Ishikawa (cell line): ENCODE measurements at regions not wholly inside any gene's neighbourhood (a gene's known extent, or its start where the extent isn't known, plus 50 kb on each side); places are given as distances from the start of the nearest gene placed in this dataset.

ENCODE experiments used
- CEBPB ChIP-seq: IDR thresholded peaks from 2 replicates; pipeline ENCODE4 v1.6.1; 2012
- CREB1 ChIP-seq: IDR thresholded peaks from 2 replicates; pipeline ENCODE4 v1.6.1; 2012; ENCODE audit warnings: low read depth
- EGR1 ChIP-seq: IDR thresholded peaks from 2 replicates; pipeline ENCODE4 v1.6.1; 2012
- EP300 ChIP-seq: IDR thresholded peaks from 2 replicates; pipeline ENCODE4 v1.6.1; 2012; ENCODE audit warnings: borderline replicate concordance
- RAD21 ChIP-seq: IDR thresholded peaks from 2 replicates; pipeline ENCODE4 v1.6.1; 2012; ENCODE audit warnings: low read depth
- TAF1 ChIP-seq: IDR thresholded peaks from 2 replicates; pipeline ENCODE4 v1.6.1; 2012; ENCODE audit warnings: low read depth, mild to moderate bottlenecking
- TCF12 ChIP-seq: IDR thresholded peaks from 2 replicates; pipeline ENCODE4 v1.6.1; 2012; ENCODE audit warnings: low read depth
- TF ChIP-seq, protein P1 (sequence below): IDR thresholded peaks from 2 replicates; pipeline ENCODE4 v1.6.1; 2012
- TF ChIP-seq, protein P2 (sequence below): IDR thresholded peaks from 2 replicates; pipeline ENCODE4 v1.6.1; 2012
- TF ChIP-seq, protein P3 (sequence below): IDR thresholded peaks from 2 replicates; pipeline ENCODE4 v1.6.1; 2012; ENCODE audit warnings: low read depth, mild to moderate bottlenecking

DNA sequence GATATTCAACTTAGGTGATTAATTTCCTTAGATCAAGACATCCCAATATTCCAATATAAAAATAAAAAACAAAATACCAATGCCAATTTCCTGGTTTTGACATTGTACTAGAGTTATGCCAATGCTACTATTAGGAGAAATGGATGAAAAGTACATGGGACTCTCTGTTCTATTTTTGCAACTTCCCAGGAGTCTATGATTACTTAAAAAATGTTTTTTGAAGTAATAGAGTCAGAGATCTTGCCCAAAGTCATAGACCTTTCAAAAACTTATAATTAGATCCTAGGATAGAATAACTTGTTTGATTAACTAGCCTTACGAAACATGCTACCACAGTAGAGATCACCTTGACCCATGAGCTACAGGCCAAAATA, 73.6 kb upstream of the MAOA start:
- TF ChIP-seq CREB1 (no peak), CEBPB (no peak), TCF12 (no peak), EP300 (no peak), EGR1 (no peak), RAD21 (no peak), TAF1 (no peak)
- TF ChIP-seq, protein P1, sequence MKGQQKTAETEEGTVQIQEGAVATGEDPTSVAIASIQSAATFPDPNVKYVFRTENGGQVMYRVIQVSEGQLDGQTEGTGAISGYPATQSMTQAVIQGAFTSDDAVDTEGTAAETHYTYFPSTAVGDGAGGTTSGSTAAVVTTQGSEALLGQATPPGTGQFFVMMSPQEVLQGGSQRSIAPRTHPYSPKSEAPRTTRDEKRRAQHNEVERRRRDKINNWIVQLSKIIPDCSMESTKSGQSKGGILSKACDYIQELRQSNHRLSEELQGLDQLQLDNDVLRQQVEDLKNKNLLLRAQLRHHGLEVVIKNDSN, result no peak
- TF ChIP-seq, protein P2, sequence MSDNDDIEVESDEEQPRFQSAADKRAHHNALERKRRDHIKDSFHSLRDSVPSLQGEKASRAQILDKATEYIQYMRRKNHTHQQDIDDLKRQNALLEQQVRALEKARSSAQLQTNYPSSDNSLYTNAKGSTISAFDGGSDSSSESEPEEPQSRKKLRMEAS, result no peak
- TF ChIP-seq, protein P3, sequence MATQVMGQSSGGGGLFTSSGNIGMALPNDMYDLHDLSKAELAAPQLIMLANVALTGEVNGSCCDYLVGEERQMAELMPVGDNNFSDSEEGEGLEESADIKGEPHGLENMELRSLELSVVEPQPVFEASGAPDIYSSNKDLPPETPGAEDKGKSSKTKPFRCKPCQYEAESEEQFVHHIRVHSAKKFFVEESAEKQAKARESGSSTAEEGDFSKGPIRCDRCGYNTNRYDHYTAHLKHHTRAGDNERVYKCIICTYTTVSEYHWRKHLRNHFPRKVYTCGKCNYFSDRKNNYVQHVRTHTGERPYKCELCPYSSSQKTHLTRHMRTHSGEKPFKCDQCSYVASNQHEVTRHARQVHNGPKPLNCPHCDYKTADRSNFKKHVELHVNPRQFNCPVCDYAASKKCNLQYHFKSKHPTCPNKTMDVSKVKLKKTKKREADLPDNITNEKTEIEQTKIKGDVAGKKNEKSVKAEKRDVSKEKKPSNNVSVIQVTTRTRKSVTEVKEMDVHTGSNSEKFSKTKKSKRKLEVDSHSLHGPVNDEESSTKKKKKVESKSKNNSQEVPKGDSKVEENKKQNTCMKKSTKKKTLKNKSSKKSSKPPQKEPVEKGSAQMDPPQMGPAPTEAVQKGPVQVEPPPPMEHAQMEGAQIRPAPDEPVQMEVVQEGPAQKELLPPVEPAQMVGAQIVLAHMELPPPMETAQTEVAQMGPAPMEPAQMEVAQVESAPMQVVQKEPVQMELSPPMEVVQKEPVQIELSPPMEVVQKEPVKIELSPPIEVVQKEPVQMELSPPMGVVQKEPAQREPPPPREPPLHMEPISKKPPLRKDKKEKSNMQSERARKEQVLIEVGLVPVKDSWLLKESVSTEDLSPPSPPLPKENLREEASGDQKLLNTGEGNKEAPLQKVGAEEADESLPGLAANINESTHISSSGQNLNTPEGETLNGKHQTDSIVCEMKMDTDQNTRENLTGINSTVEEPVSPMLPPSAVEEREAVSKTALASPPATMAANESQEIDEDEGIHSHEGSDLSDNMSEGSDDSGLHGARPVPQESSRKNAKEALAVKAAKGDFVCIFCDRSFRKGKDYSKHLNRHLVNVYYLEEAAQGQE, result no peak
